ENCODE measurements at regions not wholly inside any gene's neighbourhood (a gene's known extent, or its start where the extent isn't known, plus 50 kb on each side); places are given as distances from the start of the nearest gene placed in this dataset.

DNA sequence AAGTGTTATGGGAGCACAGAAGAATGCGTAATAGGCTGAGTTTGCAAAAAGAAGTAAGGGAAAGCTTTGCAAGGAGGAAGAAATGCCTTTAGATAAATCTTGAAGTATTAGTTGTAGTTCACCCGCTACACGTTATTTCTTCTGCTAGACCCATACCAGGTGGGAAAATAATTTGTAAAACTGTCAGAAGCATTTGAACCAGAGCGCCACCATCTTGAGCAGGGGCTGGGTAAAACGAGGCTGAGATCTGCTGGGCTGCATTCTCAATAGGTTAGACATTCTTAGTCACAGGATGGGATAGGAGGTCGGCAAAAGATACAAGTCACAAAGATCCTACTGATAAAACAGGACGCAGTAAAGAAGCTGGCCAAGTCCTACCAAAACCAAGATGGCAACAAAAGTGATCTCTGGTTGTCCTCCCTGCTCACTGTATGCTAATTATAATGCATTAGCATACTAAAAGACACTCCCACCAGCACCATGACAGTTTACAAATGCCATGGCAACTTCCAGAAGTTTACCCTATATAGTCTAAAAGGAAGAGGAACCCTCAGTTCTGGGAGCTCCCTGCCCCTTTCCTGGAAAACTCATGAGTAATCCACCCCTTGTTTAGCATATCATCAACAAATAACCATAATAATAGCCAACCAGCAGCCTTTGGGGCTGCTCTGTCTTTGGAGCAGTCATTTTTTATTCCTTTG, 50.0 kb upstream of the ZNF280D start:
- intact Hi-C loops (cut with DNase I, micrococcal nuclease) = no loop called here
- Histone ChIP-seq H3K9me3 (no peaks in the 10 kb centered on the region), H3K4me3 (no peak overlapping the region), H3K36me3 (ENCODE audit: low read depth) (no peaks in the 10 kb centered on the region), H3K4me1 (ENCODE audit: low read depth) (no peaks in the 10 kb centered on the region)
- ATAC-seq = no peak
- DNase-seq = no peak
- TF ChIP-seq, protein P1, sequence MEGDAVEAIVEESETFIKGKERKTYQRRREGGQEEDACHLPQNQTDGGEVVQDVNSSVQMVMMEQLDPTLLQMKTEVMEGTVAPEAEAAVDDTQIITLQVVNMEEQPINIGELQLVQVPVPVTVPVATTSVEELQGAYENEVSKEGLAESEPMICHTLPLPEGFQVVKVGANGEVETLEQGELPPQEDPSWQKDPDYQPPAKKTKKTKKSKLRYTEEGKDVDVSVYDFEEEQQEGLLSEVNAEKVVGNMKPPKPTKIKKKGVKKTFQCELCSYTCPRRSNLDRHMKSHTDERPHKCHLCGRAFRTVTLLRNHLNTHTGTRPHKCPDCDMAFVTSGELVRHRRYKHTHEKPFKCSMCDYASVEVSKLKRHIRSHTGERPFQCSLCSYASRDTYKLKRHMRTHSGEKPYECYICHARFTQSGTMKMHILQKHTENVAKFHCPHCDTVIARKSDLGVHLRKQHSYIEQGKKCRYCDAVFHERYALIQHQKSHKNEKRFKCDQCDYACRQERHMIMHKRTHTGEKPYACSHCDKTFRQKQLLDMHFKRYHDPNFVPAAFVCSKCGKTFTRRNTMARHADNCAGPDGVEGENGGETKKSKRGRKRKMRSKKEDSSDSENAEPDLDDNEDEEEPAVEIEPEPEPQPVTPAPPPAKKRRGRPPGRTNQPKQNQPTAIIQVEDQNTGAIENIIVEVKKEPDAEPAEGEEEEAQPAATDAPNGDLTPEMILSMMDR (IDR thresholded peaks at IDR 0.05) = no peak

All from mucosa of descending colon (tissue), 3 donors.